Ureter (tissue), 1 donor: ENCODE measurements at regions not wholly inside any gene's neighbourhood (a gene's known extent, or its start where the extent isn't known, plus 50 kb on each side); places are given as distances from the start of the nearest gene placed in this dataset.

Experiments used
- DNase-seq: peaks from one replicate; pipeline ENCODE4 v3.0.0-alpha.2; 2020; ENCODE audit warnings: low spot score
- donor health status: DM: yes; HTN: yes; CAD: no.

GRCh38 chr3:88209356-88209755 is 59.6 kb downstream of the C3orf38 start:
- DNase-seq, result no peak

DNA sequence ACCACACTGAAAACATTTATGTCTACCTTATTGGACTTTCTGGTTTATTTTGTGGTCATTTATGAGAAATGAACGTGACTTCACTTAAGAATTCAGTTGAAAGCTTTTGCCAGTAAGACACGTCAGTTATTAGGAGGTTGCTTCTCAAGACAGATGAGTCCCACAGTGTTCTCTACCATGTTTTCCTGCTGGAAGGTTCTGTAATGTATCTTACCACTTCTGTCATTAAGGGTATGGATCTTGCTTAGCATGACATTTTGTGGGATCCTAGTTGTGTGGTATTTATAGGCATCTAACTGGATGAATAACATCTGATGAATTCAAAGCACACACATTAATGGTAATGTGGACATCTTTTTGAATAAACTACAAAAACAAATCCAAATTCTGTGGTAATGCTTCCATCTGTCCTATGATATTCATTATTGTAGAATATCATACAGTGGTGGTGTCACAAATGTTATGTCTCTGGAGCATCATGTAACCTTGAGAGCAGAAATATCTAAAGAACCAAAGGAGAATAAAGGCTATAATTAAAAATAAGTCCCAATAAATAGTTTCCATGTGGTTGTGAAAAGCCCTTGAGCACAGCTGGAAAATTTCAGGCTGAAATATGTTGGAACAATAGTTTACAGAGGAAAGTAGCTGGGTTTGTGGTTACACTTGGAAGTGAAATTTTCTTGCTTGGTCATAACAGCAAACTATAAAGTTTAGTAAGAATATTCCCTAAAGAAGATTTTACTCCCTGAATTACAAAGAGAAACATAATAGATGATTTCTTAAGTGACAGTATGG is 61.5 kb downstream of the C3orf38 start:
- DNase-seq, result no peak

DNA sequence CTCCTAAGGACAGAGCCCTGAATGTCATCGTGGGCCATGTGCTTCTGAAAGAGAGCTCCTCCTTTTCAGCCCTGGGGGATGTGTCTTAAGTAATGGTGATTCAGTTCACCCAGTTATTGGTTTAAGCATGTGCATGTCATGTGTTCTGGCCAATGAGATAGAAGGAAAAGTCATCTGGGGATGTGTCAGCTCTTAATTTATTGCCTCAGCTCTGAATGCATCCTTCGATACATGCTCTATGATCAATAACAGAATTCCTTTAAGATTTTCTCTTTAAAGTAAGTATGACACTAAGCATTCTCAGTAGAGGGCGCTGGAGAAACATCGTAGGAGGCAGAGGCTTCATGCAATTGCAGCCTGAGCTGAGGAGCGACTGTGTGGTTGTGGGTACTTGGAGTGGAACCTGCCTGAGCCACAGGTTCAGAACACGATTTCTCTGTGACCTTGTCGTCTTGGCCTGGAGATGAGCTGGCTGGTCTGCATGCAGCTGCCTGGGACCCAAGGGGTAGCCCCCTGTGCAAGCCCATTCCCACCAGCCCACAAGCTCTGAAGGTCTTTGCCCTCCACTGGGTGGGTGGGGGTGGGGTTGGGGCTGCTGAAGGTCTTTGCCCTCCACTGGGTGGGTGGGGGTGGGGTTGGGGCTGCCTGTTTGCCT is 69.5 kb downstream of the C3orf38 start:
- DNase-seq, result no peak

DNA sequence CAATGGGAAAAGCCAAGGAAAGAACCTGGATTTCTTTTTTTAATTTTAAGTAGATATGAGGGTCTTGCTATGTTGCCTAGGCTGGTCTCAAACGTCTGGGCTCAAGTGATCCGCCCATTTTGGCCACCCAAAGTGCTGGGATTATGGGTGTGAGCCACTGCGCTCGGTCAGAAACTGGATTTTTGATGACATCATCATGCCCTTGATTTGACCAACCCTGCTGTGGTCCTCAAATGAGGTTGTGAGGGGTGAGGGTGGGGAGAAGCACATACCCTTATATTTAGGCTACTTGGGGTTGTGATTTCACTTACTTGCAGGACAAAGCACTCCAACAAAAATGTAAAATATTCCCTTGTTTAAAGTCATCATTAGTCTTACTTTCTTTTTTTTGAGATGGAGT is 70.4 kb downstream of the C3orf38 start:
- DNase-seq, result no peak

GRCh38 chr3:88221726-88222125 is 72.0 kb downstream of the C3orf38 start:
- no peak for DNase-seq

- DNase-seq, result no peak
Observed at GRCh38 chr3:88222343-88222742, 72.6 kb downstream of the C3orf38 start.

DNA sequence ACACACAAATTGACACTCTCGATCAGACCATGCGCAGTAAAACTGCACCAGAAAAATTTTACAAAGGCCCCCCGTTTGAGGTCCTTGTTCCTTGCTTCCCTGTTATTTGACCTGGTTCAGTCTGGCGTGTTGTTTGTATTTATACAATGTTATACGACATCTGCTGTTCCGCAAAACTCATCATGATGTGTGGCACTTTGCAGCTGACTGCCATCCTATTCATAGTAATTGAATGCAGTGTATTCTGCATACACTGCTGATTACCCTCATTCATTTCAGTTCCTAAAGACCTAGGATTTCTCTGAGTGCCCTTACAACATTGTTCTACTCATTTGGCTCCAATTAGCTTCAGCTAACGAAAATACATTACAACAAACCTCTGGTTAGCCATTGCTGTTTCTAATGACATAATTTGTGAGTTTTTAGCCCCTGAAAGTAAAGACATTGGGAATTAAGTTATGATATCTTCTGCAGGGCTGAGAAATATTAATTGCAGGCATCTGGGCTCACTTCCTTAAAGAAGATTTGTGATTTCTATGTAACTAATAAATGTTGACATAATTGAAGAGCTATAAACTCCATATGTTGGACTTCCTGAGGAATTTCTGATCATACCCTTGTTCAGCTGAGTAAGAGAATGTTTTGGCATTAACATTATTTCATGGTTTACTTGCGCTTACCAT is 75.7 kb downstream of the C3orf38 start:
- no peak for DNase-seq

- no peak for DNase-seq
Observed at GRCh38 chr3:88226910-88227309, 77.2 kb downstream of the C3orf38 start.

DNA sequence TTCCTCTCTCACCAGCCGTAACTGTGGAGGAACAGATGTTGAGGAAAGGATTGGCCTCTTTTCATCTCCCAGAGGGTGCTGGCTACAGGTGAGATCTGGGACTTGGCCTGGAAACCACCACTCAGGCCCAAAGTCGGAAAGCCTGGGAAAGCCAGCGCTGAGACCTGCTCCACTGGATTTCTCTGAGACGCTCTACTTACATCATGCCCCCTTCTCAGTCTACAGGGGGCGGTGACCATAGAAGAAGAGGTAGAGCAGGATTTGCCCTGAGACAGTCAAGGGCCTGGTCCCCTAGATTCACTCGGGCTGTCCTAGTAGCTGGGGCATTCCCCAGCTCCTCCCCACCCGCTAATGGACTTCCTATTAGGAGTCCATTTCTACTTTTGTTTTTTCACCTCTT is 80.9 kb downstream of the C3orf38 start:
- no peak for DNase-seq

- DNase-seq, result no peak
Observed at GRCh38 chr3:88231207-88231606, 81.4 kb downstream of the C3orf38 start.

- no peak for DNase-seq
Observed at GRCh38 chr3:88231632-88232031, 81.9 kb downstream of the C3orf38 start.

GRCh38 chr3:88235102-88235501 is 85.3 kb downstream of the C3orf38 start:
- DNase-seq, result no peak

DNA sequence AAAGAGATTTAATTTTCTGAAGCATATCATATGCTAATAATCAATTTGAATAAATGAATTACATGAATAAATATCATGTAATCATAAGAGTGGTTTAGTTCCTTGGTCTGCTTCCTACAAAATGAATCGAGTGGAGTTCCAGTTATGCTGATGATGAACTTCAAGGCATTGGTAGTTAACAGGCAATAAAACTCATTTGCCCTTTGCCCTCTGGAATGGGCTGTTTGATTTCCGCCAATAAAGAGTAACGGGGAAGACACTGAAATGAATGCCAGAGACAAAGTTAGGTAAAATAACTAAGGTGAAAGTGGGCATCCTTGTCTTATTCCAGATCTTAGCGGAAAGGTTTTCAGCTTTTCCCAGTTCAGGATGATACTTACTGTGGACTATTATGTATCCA is 90.1 kb downstream of the C3orf38 start:
- no peak for DNase-seq

DNA sequence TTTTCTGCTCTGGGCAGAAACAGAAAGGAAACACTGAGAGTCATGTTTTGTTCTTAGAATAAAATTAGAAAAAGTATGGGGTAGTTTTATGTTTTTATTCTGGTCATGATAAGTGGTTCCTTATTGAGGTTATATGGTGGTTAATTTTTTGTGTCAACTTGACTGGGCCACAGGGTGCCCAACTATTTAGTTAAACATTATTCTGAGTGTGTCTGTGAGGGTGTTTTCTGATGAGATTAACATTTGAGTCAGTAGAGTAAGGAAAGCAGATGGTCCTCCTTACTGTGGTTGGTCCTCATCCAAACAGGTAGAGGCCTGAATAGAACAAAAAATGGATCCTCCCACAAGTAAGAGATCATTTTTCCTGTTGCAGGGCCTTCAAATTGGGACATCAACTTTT is 98.9 kb downstream of the C3orf38 start:
- DNase-seq, result no peak

DNA sequence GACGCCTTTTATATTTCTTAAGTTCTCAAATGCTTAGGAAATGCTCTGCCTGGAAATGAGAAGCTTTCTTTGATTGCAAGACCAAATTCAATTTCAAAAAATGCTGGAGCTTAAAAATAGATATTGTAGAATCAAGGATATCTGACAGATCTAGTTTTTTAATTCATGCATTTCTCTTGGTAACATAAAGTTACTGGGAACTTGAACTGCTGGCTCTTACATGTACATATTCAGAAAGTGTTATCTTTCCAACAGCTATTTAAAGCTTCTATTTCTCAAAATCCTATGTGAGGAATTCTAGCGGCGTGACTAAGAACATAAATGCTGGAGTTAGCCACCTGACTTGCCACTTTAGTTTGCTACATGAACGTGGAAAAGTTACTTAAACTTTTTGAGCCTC is 109.3 kb downstream of the C3orf38 start:
- DNase-seq, result no peak

DNA sequence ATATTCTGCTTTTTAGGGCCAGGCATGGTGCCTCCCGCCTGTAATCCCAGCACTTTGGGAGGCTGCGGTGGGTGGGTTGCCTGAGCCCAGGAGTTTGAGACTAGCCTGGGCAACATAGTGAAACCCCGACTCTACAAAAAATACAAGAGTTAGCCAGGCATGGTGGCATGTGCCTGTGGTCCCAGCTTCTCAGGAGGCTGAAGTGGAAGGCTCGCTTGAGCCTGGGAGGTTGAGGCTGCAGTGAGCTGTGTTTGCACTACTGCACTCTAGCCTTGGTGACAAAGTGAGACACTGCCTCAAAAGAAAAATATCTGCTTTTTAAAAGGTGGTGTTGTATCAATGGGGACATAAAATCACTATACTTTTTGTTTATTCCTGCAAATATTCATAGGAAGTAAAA is 112.8 kb downstream of the C3orf38 start:
- DNase-seq, result no peak

- no peak for DNase-seq
Observed at GRCh38 chr3:88263417-88264100, 113.8 kb downstream of the C3orf38 start.

GRCh38 chr3:88267441-88267840 is 117.7 kb downstream of the C3orf38 start:
- no peak for DNase-seq

DNA sequence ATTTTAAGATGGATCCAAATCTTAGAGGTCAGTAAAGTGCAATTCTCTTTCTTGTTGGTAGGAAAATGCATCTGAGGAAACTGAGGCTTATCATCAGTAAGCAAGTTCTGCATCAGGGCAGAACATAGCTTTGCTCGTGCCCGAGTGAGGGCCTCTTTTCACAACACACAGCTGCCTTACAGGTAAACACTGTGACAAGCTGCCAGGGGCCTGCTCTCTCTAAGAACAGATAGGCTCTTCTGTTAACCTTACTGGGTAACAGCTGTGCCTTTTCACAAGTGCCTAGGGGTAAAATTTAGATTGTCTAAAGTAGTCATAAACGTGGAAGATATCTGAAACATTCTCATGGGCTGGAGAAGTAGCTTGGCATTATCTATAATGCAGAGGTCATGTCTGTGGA is 118.1 kb downstream of the C3orf38 start:
- no peak for DNase-seq

GRCh38 chr3:88280326-88280725 is 130.6 kb downstream of the C3orf38 start:
- no peak for DNase-seq

DNA sequence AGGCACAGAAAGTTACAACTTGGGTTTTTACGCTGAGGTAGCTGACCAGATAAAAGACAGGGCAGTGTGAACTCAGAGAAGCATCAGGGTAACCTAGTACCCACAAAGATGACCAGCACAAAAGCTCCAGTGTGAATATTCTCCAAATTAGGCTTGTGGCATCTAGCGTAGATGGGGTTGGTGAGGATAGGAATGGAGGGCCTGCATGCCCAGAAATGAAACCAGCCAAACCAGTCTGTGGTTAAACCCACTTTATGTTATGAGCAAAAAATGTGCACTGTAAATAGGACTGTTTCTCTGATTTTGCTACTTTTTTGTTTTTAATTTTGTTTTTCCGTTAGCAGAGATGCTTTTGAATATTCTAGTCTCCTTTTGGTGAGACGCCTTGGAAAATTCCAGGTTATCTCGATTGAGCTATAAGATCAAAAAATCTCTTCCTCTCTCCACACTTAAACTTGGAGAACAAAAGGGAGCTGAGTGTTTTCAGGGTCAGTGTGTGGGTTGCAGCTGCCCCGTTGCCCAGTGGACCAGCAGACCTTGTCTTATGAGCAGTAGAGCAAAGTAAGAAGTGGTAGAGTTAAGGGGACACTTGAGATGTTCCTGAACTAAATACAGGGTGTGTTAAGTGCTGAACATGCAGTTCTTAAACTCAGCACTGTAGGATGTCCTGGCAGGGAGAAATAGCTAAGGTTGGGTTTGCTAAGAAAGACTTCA is 132.9 kb downstream of the C3orf38 start:
- no peak for DNase-seq

- no peak for DNase-seq
Observed at GRCh38 chr3:88283242-88283592, 133.5 kb downstream of the C3orf38 start.
